HG03571 (cell line): ENCODE measurements at regions not wholly inside any gene's neighbourhood (a gene's known extent, or its start where the extent isn't known, plus 50 kb on each side); places are given as distances from the start of the nearest gene placed in this dataset.

ENCODE experiments used
- ATAC-seq: cut with Tn5 transposase; IDR thresholded peaks from one replicate; pipeline ENCODE4 v1.9.1; 2021; ENCODE audit not compliant: unreplicated experiment

- ATAC-seq = no peak
Measured at GRCh38 chr11:111194860-111195568, 50.5 kb upstream of the POU2AF2 start.

- ATAC-seq = no peak
Measured at GRCh38 chr11:111193924-111194490, 51.5 kb upstream of the POU2AF2 start.

- no peak for ATAC-seq
Measured at GRCh38 chr11:111189466-111189865, 56.1 kb upstream of the POU2AF2 start.

- ATAC-seq = no peak
Measured at GRCh38 chr11:111186308-111186915, 59.1 kb upstream of the POU2AF2 start.

- no peak for ATAC-seq
Measured at GRCh38 chr11:111185266-111185665, 60.3 kb upstream of the POU2AF2 start.

GRCh38 chr11:111183706-111184105 is 61.8 kb upstream of the POU2AF2 start:
- ATAC-seq = no peak

GRCh38 chr11:111179184-111179910 is 66.2 kb upstream of the POU2AF2 start:
- ATAC-seq = no peak

- ATAC-seq = peak; percentile 83
Measured at GRCh38 chr11:111177037-111177871, 68.3 kb upstream of the POU2AF2 start.

- ATAC-seq = peak; percentile 40
Measured at GRCh38 chr11:111176603-111177002, 68.9 kb upstream of the POU2AF2 start.

GRCh38 chr11:111173221-111173620 is 72.3 kb upstream of the POU2AF2 start:
- ATAC-seq = no peak

- ATAC-seq = no peak
Measured at GRCh38 chr11:111172321-111172862, 73.1 kb upstream of the POU2AF2 start.

- no peak for ATAC-seq
Measured at GRCh38 chr11:111170761-111171379, 74.7 kb upstream of the POU2AF2 start.

- no peak for ATAC-seq
Measured at GRCh38 chr11:111169367-111169766, 76.2 kb upstream of the POU2AF2 start.

- ATAC-seq = no peak
Measured at GRCh38 chr11:111168871-111169270, 76.7 kb upstream of the POU2AF2 start.

- no peak for ATAC-seq
Measured at GRCh38 chr11:111167666-111168065, 77.9 kb upstream of the POU2AF2 start.

- no peak for ATAC-seq
Measured at GRCh38 chr11:111166598-111166997, 78.9 kb upstream of the POU2AF2 start.

- ATAC-seq = no peak
Measured at GRCh38 chr11:111162305-111162704, 83.2 kb upstream of the POU2AF2 start.

- ATAC-seq = no peak
Measured at GRCh38 chr11:111157571-111157970, 88.0 kb upstream of the POU2AF2 start.

GRCh38 chr11:111155021-111155420 is 90.5 kb upstream of the POU2AF2 start:
- no peak for ATAC-seq

GRCh38 chr11:111153194-111153593 is 92.3 kb upstream of the POU2AF2 start:
- ATAC-seq = no peak
